22Rv1 (cell line): ENCODE measurements at regions not wholly inside any gene's neighbourhood (a gene's known extent, or its start where the extent isn't known, plus 50 kb on each side); places are given as distances from the start of the nearest gene placed in this dataset.

ENCODE experiments used
- CTCF ChIP-seq: fragments of 450-650 bp; IDR thresholded peaks from 2 replicates; pipeline ENCODE4 v1.5.1; 2017; ENCODE audit warnings: mild to moderate bottlenecking
- ZFX ChIP-seq: fragments of 450-650 bp; IDR thresholded peaks from 2 replicates; pipeline ENCODE4 v1.6.1; 2017; ENCODE audit warnings: antibody characterized with exemption, borderline replicate concordance

- TF ChIP-seq CTCF (no peak), ZFX (no peak)
Measured at GRCh38 chr14:43900173-43900655, 606.9 kb downstream of the FSCB start.
